Activated naive CD4-positive, alpha-beta T cell treated with anti-CD3 and anti-CD28 coated beads, Interleukin-2, amount 10 ng/mL, durations not matched to agents 7 days and 5 days (primary cell): ENCODE measurements at regions not wholly inside any gene's neighbourhood (a gene's known extent, or its start where the extent isn't known, plus 50 kb on each side); places are given as distances from the start of the nearest gene placed in this dataset.
"Not testable (repeated sequence)": the region's sequence is repeated elsewhere in the genome, so short reads cannot be mapped to it uniquely, and the experiment has no call there.

Experiments used
- CTCF ChIA-PET: fragments of 350-600 bp; sonication (Branson Sonifier 250); formaldehyde crosslinking; loops from one replicate; lab custom pipeline; 2021; ENCODE audit warnings: antibody characterized with exemption; lab: Charles Lee
- DNase-seq: peaks from one replicate; pipeline ENCODE4 v3.0.0-alpha.2; 2020
- H3K27ac Mint-ChIP-seq: one replicate; pipeline ENCODE4 v1.8.0; 2021; ENCODE audit warnings: mild to moderate bottlenecking, moderate library complexity, mixed read lengths
- H3K27me3 Mint-ChIP-seq: one replicate; pipeline ENCODE4 v1.8.0; 2021; ENCODE audit warnings: mild to moderate bottlenecking, mixed read lengths
- H3K36me3 Mint-ChIP-seq: one replicate; pipeline ENCODE4 v1.8.0; 2021; ENCODE audit warnings: mixed read lengths
- H3K4me1 Mint-ChIP-seq: one replicate; pipeline ENCODE4 v1.8.0; 2021; ENCODE audit warnings: mixed read lengths
- H3K4me3 Mint-ChIP-seq: one replicate; pipeline ENCODE4 v1.8.0; 2021; ENCODE audit warnings: mild to moderate bottlenecking, moderate library complexity, mixed read lengths
- H3K9me3 Mint-ChIP-seq: one replicate; pipeline ENCODE4 v1.8.0; 2021; ENCODE audit warnings: mixed read lengths

- H3K27ac Mint-ChIP-seq, H3K36me3 Mint-ChIP-seq, H3K9me3 Mint-ChIP-seq, H3K27me3 Mint-ChIP-seq, H3K4me1 Mint-ChIP-seq, CTCF ChIA-PET, DNase-seq, H3K4me3 Mint-ChIP-seq: not testable (repeated sequence)
These were observed 288.5 kb upstream of the CDH19 start for GRCh38 chr18:66892388-66892787.

GRCh38 chr18:66874812-66875474 is 271.1 kb upstream of the CDH19 start:
- Mint-ChIP-seq H3K27me3 (no peaks in the 10 kb centered on the region), H3K27ac (no peak overlapping the region), H3K4me1 (no peaks in the 10 kb centered on the region), H3K9me3 (no peaks in the 10 kb centered on the region), H3K4me3 (no peak overlapping the region), H3K36me3 (no peaks in the 10 kb centered on the region)
- CTCF ChIA-PET: no interaction called here
- no peak for DNase-seq

GRCh38 chr18:66874375-66874774 is 270.5 kb upstream of the CDH19 start:
- H3K27ac Mint-ChIP-seq: no peak overlapping the region
- no peaks in the 10 kb centered on the region for H3K27me3 Mint-ChIP-seq
- H3K4me3 Mint-ChIP-seq: no peak overlapping the region
- H3K4me1 Mint-ChIP-seq: no peaks in the 10 kb centered on the region
- H3K36me3 Mint-ChIP-seq: no peaks in the 10 kb centered on the region
- H3K9me3 Mint-ChIP-seq: no peaks in the 10 kb centered on the region
- CTCF ChIA-PET: no interaction called here
- no peak for DNase-seq

- Mint-ChIP-seq H3K36me3 (no peaks in the 10 kb centered on the region), H3K9me3 (no peaks in the 10 kb centered on the region), H3K27me3 (no peaks in the 10 kb centered on the region), H3K4me3 (no peak overlapping the region), H3K27ac (no peak overlapping the region), H3K4me1 (no peaks in the 10 kb centered on the region)
- CTCF ChIA-PET: no interaction called here
- no peak for DNase-seq
These were observed 270.0 kb upstream of the CDH19 start for GRCh38 chr18:66873899-66874298.

GRCh38 chr18:66872277-66872676 is 268.4 kb upstream of the CDH19 start:
- CTCF ChIA-PET: interaction anchor here (1.3 kb wide), 1 partner anchor 27 kb away, joined by 3 read pairs; no protein-coding TSS in a partner anchor
- H3K9me3 Mint-ChIP-seq: no peaks in the 10 kb centered on the region
- no peak for DNase-seq
- no peaks in the 10 kb centered on the region for H3K4me1 Mint-ChIP-seq
- H3K27ac Mint-ChIP-seq: no peak overlapping the region
- no peaks in the 10 kb centered on the region for H3K36me3 Mint-ChIP-seq
- no peak overlapping the region for H3K4me3 Mint-ChIP-seq
- no peaks in the 10 kb centered on the region for H3K27me3 Mint-ChIP-seq

GRCh38 chr18:66867653-66868052 is 263.8 kb upstream of the CDH19 start:
- CTCF ChIA-PET: no interaction called here
- no peak for DNase-seq
- no peak overlapping the region for H3K27ac Mint-ChIP-seq

GRCh38 chr18:66866427-66866940 is 262.6 kb upstream of the CDH19 start:
- DNase-seq, H3K27ac Mint-ChIP-seq, H3K9me3 Mint-ChIP-seq, H3K36me3 Mint-ChIP-seq, H3K4me3 Mint-ChIP-seq, H3K27me3 Mint-ChIP-seq, CTCF ChIA-PET, H3K4me1 Mint-ChIP-seq: not testable (repeated sequence)

More at GRCh38 chr18:66867653-66868052, 263.8 kb upstream of the CDH19 start:
- Mint-ChIP-seq H3K36me3 (no peaks in the 10 kb centered on the region), H3K27me3 (no peaks in the 10 kb centered on the region), H3K9me3 (no peaks in the 10 kb centered on the region), H3K4me1 (no peaks in the 10 kb centered on the region), H3K4me3 (no peak overlapping the region)

- no peaks in the 10 kb centered on the region for H3K36me3 Mint-ChIP-seq
- no peak overlapping the region for H3K27ac Mint-ChIP-seq
- CTCF ChIA-PET: no interaction called here
- DNase-seq: no peak
- H3K4me3 Mint-ChIP-seq: no peak overlapping the region
- peaks cover 6% of the 10 kb centered on the region for H3K9me3 Mint-ChIP-seq
- no peaks in the 10 kb centered on the region for H3K27me3 Mint-ChIP-seq
- H3K4me1 Mint-ChIP-seq: no peaks in the 10 kb centered on the region
These were observed 234.6 kb upstream of the CDH19 start for GRCh38 chr18:66838340-66838987.

GRCh38 chr18:66833646-66834045 is 229.8 kb upstream of the CDH19 start:
- CTCF ChIA-PET: no interaction called here
- H3K36me3 Mint-ChIP-seq: no peaks in the 10 kb centered on the region
- H3K27ac Mint-ChIP-seq: no peak overlapping the region
- no peaks in the 10 kb centered on the region for H3K4me1 Mint-ChIP-seq
- H3K4me3 Mint-ChIP-seq: no peak overlapping the region
- no peaks in the 10 kb centered on the region for H3K9me3 Mint-ChIP-seq
- DNase-seq: no peak
- no peaks in the 10 kb centered on the region for H3K27me3 Mint-ChIP-seq

GRCh38 chr18:66826211-66826610 is 222.3 kb upstream of the CDH19 start:
- H3K27ac Mint-ChIP-seq: no peak overlapping the region
- no peaks in the 10 kb centered on the region for H3K9me3 Mint-ChIP-seq
- H3K4me3 Mint-ChIP-seq: no peak overlapping the region
- no peaks in the 10 kb centered on the region for H3K36me3 Mint-ChIP-seq
- H3K27me3 Mint-ChIP-seq: no peaks in the 10 kb centered on the region
- CTCF ChIA-PET: no interaction called here
- DNase-seq: no peak
- H3K4me1 Mint-ChIP-seq: no peaks in the 10 kb centered on the region

GRCh38 chr18:66825347-66825746 is 221.5 kb upstream of the CDH19 start:
- Mint-ChIP-seq H3K4me1 (no peaks in the 10 kb centered on the region), H3K4me3 (no peak overlapping the region), H3K27me3 (no peaks in the 10 kb centered on the region), H3K36me3 (no peaks in the 10 kb centered on the region), H3K9me3 (no peaks in the 10 kb centered on the region), H3K27ac (no peak overlapping the region)
- DNase-seq: no peak
- CTCF ChIA-PET: no interaction called here

- Mint-ChIP-seq H3K27ac (no peak overlapping the region), H3K4me3 (no peak overlapping the region), H3K4me1 (no peaks in the 10 kb centered on the region), H3K9me3 (no peaks in the 10 kb centered on the region), H3K36me3 (no peaks in the 10 kb centered on the region), H3K27me3 (no peaks in the 10 kb centered on the region)
- CTCF ChIA-PET: no interaction called here
- no peak for DNase-seq
These were observed 215.3 kb upstream of the CDH19 start for GRCh38 chr18:66819235-66819634.

- Mint-ChIP-seq H3K27ac (no peak overlapping the region), H3K4me1 (no peaks in the 10 kb centered on the region), H3K4me3 (no peak overlapping the region), H3K27me3 (no peaks in the 10 kb centered on the region), H3K36me3 (no peaks in the 10 kb centered on the region), H3K9me3 (no peaks in the 10 kb centered on the region)
- DNase-seq: no peak
- CTCF ChIA-PET: no interaction called here
These were observed 209.2 kb upstream of the CDH19 start for GRCh38 chr18:66813138-66813537.

- DNase-seq: no peak
- no peaks in the 10 kb centered on the region for H3K9me3 Mint-ChIP-seq
These were observed 191.2 kb upstream of the CDH19 start for GRCh38 chr18:66795051-66795450.

GRCh38 chr18:66792466-66792865 is 188.6 kb upstream of the CDH19 start:
- Mint-ChIP-seq H3K4me3 (no peak overlapping the region), H3K27me3 (no peaks in the 10 kb centered on the region), H3K27ac (no peak overlapping the region), H3K9me3 (no peaks in the 10 kb centered on the region), H3K36me3 (no peaks in the 10 kb centered on the region), H3K4me1 (no peaks in the 10 kb centered on the region)
- DNase-seq: no peak
- CTCF ChIA-PET: no interaction called here

More at GRCh38 chr18:66795051-66795450, 191.2 kb upstream of the CDH19 start:
- H3K36me3 Mint-ChIP-seq: no peaks in the 10 kb centered on the region
- H3K27me3 Mint-ChIP-seq: no peaks in the 10 kb centered on the region
- no peak overlapping the region for H3K4me3 Mint-ChIP-seq
- H3K4me1 Mint-ChIP-seq: no peaks in the 10 kb centered on the region
- no peak overlapping the region for H3K27ac Mint-ChIP-seq
- CTCF ChIA-PET: no interaction called here
